ENCODE measurements at regions not wholly inside any gene's neighbourhood (a gene's known extent, or its start where the extent isn't known, plus 50 kb on each side); places are given as distances from the start of the nearest gene placed in this dataset.
"Not testable (repeated sequence)": the region's sequence is repeated elsewhere in the genome, so short reads cannot be mapped to it uniquely, and the experiment has no call there.

DNA sequence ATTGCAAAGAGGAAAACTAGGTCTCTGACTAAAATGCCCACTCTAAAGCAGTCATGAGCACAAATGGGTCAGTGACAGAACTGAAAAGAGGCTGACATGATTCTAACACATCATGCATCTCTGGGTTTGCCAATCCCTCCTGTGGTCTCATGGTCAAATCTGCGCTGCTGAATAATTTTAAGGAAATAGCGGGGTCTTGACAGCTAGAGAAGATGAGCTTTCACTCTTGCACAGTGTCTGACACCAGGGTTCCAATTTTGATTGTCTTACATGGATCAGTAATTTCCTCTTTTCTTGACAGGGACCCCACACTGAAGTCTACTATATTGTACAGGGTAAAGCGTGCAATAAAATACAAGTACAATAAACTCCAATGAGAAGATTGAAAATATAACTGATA lies 236.8 kb upstream of the CNR1 start:
- TF ChIP-seq PAX8 (IDR thresholded peaks at IDR 0.05) (no peak), DPF2 (IDR thresholded peaks at IDR 0.05) (no peak), RUNX3 (IDR thresholded peaks at IDR 0.05; ENCODE audit: low read length) (no peak), ETV6 (conservative IDR thresholded peaks at IDR 0.05 in 1 of 2, IDR thresholded peaks at IDR 0.05 in 1 of 2; ENCODE audit: borderline replicate concordance in 1 of 2, low read depth in 1 of 2) (no peak), USF2 (IDR thresholded peaks at IDR 0.05; ENCODE audit: borderline replicate concordance, low read depth, low read length) (no peak), MYC (IDR thresholded peaks at IDR 0.05; ENCODE audit: insufficient read depth, insufficient read length, insufficient replicate concordance, low read length, severe bottlenecking) (no peak), E4F1 (IDR thresholded peaks at IDR 0.05; ENCODE audit: borderline replicate concordance, partially characterized antibody) (no peak), RCOR1 (conservative IDR thresholded peaks at IDR 0.05; ENCODE audit: low read depth, low read length) (no peak), POU2F2 (IDR thresholded peaks at IDR 0.05; ENCODE audit: borderline replicate concordance, low read depth, low read length) (no peak), CREM (IDR thresholded peaks at IDR 0.05; ENCODE audit: low read depth) (no peak), IKZF1 (conservative IDR thresholded peaks at IDR 0.05) (no peak), ZNF217 (IDR thresholded peaks at IDR 0.05) (no peak), BMI1 (IDR thresholded peaks at IDR 0.05; ENCODE audit: borderline replicate concordance) (no peak), FOXK2 (IDR thresholded peaks at IDR 0.05) (no peak), NFYB (IDR thresholded peaks at IDR 0.05; ENCODE audit: insufficient read depth, low read depth, low read length) (no peak), GABPA (IDR thresholded peaks at IDR 0.05; ENCODE audit: low read depth) (no peak)
- Histone ChIP-seq H3K9ac (ENCODE audit: control insufficient read depth, insufficient read depth, low read length) (no peak overlapping the region), H3K9me3 (replicated peaks; ENCODE audit: control insufficient read depth, insufficient read depth, low read length) (no peaks in the 10 kb centered on the region; the same call in 2 of the 3 replicates), H3K4me2 (ENCODE audit: control insufficient read depth, insufficient read depth) (no peak overlapping the region), H2AFZ (ENCODE audit: control insufficient read depth, low read depth, low read length) (no peak overlapping the region), H3K27me3 (replicated peaks in 1 of 2; ENCODE audit: control insufficient read depth in 2 of 2, insufficient read depth in 2 of 2, low read length in 1 of 2) (no peaks in the 10 kb centered on the region), H3K4me1 (ENCODE audit: control insufficient read depth, insufficient read depth, low read length) (no peaks in the 10 kb centered on the region), H3K4me3 (no peak overlapping the region), H3K27ac (ENCODE audit: control insufficient read depth, insufficient read depth) (no peak overlapping the region), H3K79me2 (ENCODE audit: control insufficient read depth, insufficient read depth, low read length) (no peaks in the 10 kb centered on the region), H3K36me3 (ENCODE audit: control insufficient read depth in 2 of 2, insufficient read depth in 2 of 2, low read length in 1 of 2) (no peaks in the 10 kb centered on the region), H4K20me1 (ENCODE audit: control insufficient read depth, insufficient read depth) (no peaks in the 10 kb centered on the region)
- DNase-seq (ENCODE audit: low read depth, low spot score) (no peak), ATAC-seq (no peak), FAIRE-seq (no peak)
- SMC1A ChIA-PET (ENCODE audit: uncharacterized antibody, unreplicated experiment), result interaction anchor here (0.7 kb wide), 1 partner anchor 42 kb away, joined by 3 read pairs; no protein-coding TSS in a partner anchor
- in situ Hi-C loops (cut with MboI) (no loop called here), intact Hi-C loops (cut with micrococcal nuclease; ENCODE audit: unreplicated experiment) (no loop called here)
- CTCF ChIA-PET, result interaction anchor here (1.3 kb wide), 1 partner anchor 25 kb away, joined by 4 read pairs; no protein-coding TSS in a partner anchor
- 56% methylated on average over 3 of the region's 3 CpGs for WGBS (ENCODE audit: insufficient coverage, insufficient replicate concordance, low lambda C conversion rate, missing lambda C conversion rate)
- BruUV-seq (replicated peaks), result no TSS peak
- RAD21 ChIA-PET (ENCODE audit: unreplicated experiment), result interaction anchor here (1.6 kb wide), 1 partner anchor 238 kb away, joined by 7 read pairs; no protein-coding TSS in a partner anchor
- POLR2A ChIA-PET, result no interaction called here

DNA sequence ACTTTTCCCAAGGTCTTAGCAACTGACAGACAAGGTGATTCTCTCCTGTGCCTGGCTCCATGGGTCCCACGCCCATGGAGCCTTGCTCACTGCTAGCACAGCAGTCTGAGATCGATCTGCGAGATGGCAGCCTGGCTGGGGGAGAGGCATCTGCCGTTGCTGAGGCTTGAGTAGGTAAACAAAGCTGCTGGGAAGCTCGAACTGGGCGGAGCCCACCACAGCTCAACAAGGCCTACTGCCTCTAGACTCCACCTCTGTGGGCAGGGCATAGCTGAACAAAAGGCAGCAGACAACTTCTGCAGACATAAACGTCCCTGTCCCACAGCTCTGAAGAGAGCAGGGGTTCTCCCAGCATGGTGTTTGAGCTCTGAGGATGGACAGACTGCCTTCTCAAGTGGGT lies 224.9 kb upstream of the CNR1 start:
- H3K27me3 ChIP-seq (replicated peaks in 1 of 2; ENCODE audit: control insufficient read depth in 2 of 2, insufficient read depth in 2 of 2, low read length in 1 of 2); H3K4me1 ChIP-seq (ENCODE audit: control insufficient read depth, insufficient read depth, low read length); DNase-seq (ENCODE audit: low read depth, low spot score); H3K4me3 ChIP-seq; BruUV-seq (replicated peaks); POLR2A ChIA-PET; in situ Hi-C loops (cut with MboI); H3K27ac ChIP-seq (ENCODE audit: control insufficient read depth, insufficient read depth); H2AFZ ChIP-seq (ENCODE audit: control insufficient read depth, low read depth, low read length); H3K9ac ChIP-seq (ENCODE audit: control insufficient read depth, insufficient read depth, low read length); H3K4me2 ChIP-seq (ENCODE audit: control insufficient read depth, insufficient read depth); FAIRE-seq; H3K36me3 ChIP-seq (ENCODE audit: control insufficient read depth in 2 of 2, insufficient read depth in 2 of 2, low read length in 1 of 2); H3K79me2 ChIP-seq (ENCODE audit: control insufficient read depth, insufficient read depth, low read length); H3K9me3 ChIP-seq (replicated peaks; ENCODE audit: control insufficient read depth, insufficient read depth, low read length); intact Hi-C loops (cut with micrococcal nuclease; ENCODE audit: unreplicated experiment); H4K20me1 ChIP-seq (ENCODE audit: control insufficient read depth, insufficient read depth); CTCF ChIA-PET; RAD21 ChIA-PET (ENCODE audit: unreplicated experiment); ATAC-seq: not testable (repeated sequence)
- WGBS (ENCODE audit: insufficient coverage, insufficient replicate concordance, low lambda C conversion rate, missing lambda C conversion rate), result 28% methylated on average over 7 of the region's 7 CpGs
- SMC1A ChIA-PET (ENCODE audit: uncharacterized antibody, unreplicated experiment), result interaction anchor here (0.6 kb wide), 1 partner anchor 9 kb away, joined by 3 read pairs; no protein-coding TSS in a partner anchor
